Neural cell (in vitro differentiated cells): ENCODE measurements at regions not wholly inside any gene's neighbourhood (a gene's known extent, or its start where the extent isn't known, plus 50 kb on each side); places are given as distances from the start of the nearest gene placed in this dataset.

Experiments
- CTCF ChIP-seq: fragments of 450-650 bp; IDR thresholded peaks from 2 replicates; pipeline ENCODE4 v1.5.1; 2014; ENCODE audit warnings: antibody characterized with exemption, mild to moderate bottlenecking, moderate library complexity; ENCODE audit not compliant: poor library complexity, severe bottlenecking
- EP300 ChIP-seq: fragments of 450-650 bp; conservative IDR thresholded peaks from 2 replicates; pipeline ENCODE4 v1.6.1; 2014; ENCODE audit warnings: antibody characterized with exemption, mild to moderate bottlenecking, moderate library complexity; ENCODE audit not compliant: poor library complexity, severe bottlenecking
- EZH2 ChIP-seq: fragments of 200-600, 300-800 bp; shearing (Covaris generic), sonication (generic); IDR thresholded peaks from 2 replicates; pipeline ENCODE4 v1.6.1; 2014; ENCODE audit warnings: antibody characterized with exemption, low read length, borderline replicate concordance, mild to moderate bottlenecking; ENCODE audit not compliant: insufficient read depth, poor library complexity, severe bottlenecking
- POLR2AphosphoS5 ChIP-seq: IDR thresholded peaks from 2 replicates; pipeline ENCODE4 v1.6.1; 2012
- RAD21 ChIP-seq: fragments of 450-650 bp; conservative IDR thresholded peaks from 2 replicates; pipeline ENCODE4 v1.6.1; 2014; ENCODE audit warnings: antibody characterized with exemption, mild to moderate bottlenecking, moderate library complexity

GRCh38 chr22:48680601-48681000 is 1147.1 kb downstream of the BRD1 start:
- TF ChIP-seq EP300 (no peak), CTCF (no peak), EZH2 (no peak), RAD21 (no peak), POLR2AphosphoS5 (no peak)
